ENCODE measurements at regions not wholly inside any gene's neighbourhood (a gene's known extent, or its start where the extent isn't known, plus 50 kb on each side); places are given as distances from the start of the nearest gene placed in this dataset.
"Not testable (repeated sequence)": the region's sequence is repeated elsewhere in the genome, so short reads cannot be mapped to it uniquely, and the experiment has no call there.

DNA sequence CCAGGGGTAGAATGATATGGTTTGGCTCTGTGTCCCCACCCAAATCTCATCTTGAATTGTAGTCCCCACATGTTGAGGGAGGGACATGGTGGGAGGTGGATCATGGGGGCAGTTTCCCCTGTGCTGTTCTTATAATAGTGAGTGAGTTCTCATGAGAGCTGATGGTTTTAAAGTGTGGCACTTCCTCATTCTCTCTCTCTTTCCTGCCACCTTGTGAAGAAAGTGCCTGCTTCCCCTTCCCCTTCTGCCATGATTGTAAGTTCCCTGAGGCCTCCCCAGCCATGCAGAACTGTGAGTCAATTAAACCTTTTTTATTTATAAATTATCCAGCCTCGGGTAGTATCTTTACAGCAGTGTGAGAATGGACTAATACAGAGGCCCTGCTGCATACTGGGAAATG lies 201.1 kb downstream of the LARP7 start:
- intact Hi-C loops (cut with DNase I); DNase-seq: not testable (repeated sequence)

- DNase-seq: no peak
- intact Hi-C loops (cut with DNase I): no loop called here
These were observed 203.1 kb downstream of the LARP7 start for GRCh38 chr4:112840061-112840460.

DNA sequence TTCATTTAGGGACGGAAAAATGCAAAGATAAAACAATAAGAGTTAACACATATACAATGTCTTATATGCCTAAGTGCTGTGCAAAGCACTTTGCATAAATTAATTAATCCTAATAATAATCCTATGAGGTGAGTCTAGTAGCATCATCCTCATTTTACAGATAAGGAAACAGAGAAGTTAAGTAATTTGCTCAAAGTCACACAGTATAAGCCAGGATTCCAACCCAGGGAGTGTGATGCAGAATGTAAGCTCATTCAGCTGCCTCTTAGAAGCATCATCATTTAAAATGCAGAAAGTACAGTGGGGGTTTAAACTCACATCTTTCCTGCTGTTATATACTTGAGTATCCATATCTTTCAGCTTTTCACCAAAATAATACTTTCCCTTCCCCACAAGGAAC lies 203.7 kb downstream of the LARP7 start:
- no peak for DNase-seq
- intact Hi-C loops (cut with DNase I): no loop called here

- DNase-seq: no peak
- intact Hi-C loops (cut with DNase I): no loop called here
These were observed 205.6 kb downstream of the LARP7 start for GRCh38 chr4:112842513-112842912.

DNA sequence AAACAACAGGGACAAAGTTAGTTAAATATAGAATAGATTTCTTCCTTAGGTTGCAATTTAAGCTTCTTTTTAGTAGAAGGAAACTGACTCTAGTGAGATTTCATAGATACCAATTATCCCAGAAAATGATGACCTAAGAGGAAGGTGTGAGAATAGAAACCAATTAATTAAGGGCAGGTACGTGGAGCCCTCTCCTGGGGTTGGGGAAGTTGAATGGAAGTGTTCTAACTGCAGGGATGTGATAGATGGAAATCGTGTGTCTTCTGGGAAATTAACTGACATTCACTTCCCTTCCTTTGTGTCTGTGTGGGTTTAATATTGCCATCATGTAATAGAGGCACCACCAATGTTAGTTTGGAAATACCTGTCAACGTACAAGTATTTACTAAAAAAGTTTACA lies 204.1 kb upstream of the ANK2 start:
- DNase-seq: no peak
- intact Hi-C loops (cut with DNase I): no loop called here

DNA sequence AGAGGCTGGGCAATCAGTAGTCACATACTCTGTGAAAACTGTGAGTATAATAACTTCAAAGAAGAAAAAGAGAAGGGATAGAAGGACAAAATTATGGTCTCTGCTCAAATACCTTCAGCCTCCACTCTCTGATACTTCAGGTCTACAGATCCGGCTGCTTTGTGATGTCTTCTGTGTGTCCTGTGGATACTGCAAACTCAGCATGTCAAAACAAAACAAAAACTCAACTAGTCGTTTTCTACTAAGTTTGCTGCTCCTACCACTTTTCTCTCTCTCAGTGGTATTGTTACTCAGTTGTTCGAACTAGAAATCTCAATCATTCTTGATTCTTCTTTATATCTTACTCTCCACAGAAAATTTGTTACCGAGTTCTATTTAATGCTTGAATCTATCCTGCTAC lies 202.4 kb upstream of the ANK2 start:
- DNase-seq: no peak
- intact Hi-C loops (cut with DNase I): no loop called here

DNA sequence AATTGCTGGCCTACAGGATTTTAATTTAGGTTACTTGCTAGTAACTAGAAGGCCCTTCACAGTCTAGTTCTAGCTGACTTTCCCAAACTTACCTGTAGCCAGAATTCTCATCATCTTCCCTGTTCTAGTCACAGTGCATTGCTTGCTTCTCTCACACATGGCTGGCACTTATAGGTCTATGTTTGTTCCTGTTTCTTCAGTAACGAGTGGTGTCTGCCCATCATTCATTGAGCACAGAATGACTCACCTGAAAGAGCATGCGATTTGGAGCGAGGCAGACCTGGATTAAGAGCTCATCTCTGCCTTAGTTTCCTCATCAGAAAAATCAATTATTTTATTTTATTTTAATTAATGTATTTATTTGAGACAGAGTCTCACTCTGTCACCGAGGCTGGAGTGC lies 201.7 kb upstream of the ANK2 start:
- no peak for DNase-seq
- intact Hi-C loops (cut with DNase I): no loop called here

- intact Hi-C loops (cut with DNase I): no loop called here
- no peak for DNase-seq
These were observed 200.5 kb upstream of the ANK2 start for GRCh38 chr4:112848911-112849310.

- no peak for DNase-seq
- intact Hi-C loops (cut with DNase I): loop anchor here (5.0 kb wide), 1 partner anchor 95 kb away; no protein-coding TSS in a partner anchor
These were observed 196.9 kb upstream of the ANK2 start for GRCh38 chr4:112852601-112853000.

DNA sequence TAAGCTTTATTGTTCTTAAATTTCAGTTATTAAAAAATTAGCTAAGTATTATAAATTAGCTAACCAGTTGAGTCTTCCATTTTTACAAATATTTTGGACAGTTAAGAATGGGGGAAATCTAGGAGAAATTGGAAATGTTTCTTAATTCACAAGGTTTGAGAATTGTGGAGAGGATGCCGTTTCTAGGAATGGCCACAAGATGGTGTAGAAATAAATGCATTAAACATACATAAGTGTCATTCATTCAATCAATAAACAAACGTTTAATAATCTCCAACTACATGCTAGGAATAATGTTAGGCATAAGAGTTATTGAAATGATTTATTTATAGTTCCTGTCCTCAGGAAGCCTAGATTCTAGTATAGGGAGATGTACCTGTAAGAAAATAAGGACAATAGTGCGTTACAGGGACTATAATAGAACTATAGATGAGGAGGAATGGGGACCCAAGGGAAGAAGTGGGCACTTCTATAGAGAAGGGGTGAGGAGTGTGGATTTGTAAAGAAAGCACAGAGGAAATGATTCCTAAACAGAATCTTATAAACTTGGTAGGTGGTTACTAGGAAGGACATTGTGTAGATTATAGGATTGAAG lies 195.7 kb upstream of the ANK2 start:
- DNase-seq: peak in 1 of 42 donors; percentile 55
- intact Hi-C loops (cut with DNase I): loop anchor here (5.0 kb wide), 1 partner anchor 94 kb away; no protein-coding TSS in a partner anchor

- DNase-seq: no peak
- intact Hi-C loops (cut with DNase I): loop anchor here (5.0 kb wide), 1 partner anchor 93 kb away; no protein-coding TSS in a partner anchor
These were observed 195.0 kb upstream of the ANK2 start for GRCh38 chr4:112854420-112854819.

GRCh38 chr4:112855058-112855457 lies 194.4 kb upstream of the ANK2 start:
- intact Hi-C loops (cut with DNase I): loop anchor here (5.0 kb wide), 1 partner anchor 82 kb away; no protein-coding TSS in a partner anchor
- DNase-seq: peak in 30 of 42 donors; percentile 13 to 76 (median 43)

DNA sequence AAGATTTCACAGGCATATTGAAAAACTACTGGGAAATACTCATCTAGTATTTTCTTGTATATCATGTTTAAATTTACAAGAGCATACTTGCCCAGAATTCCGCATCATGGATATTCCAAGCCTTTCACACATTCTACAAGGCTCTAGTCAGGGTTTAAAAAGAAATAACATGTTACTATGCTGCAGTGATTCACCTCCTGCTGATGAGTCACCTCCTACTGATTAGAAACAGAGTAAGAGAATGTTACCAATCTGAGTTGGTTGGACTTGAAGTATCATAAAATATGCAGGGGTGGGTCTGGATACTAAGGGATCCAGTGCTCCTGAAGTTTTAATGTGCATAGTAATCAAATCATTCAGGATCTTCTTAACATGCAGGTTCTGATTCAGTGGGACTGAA lies 192.0 kb upstream of the ANK2 start:
- intact Hi-C loops (cut with DNase I): loop anchor here (5.0 kb wide), 1 partner anchor 80 kb away; no protein-coding TSS in a partner anchor
- peak in 7 of 42 donors; percentile 8 to 54 (median 25) for DNase-seq

- no peak for DNase-seq
- intact Hi-C loops (cut with DNase I): loop anchor here (5.0 kb wide), 1 partner anchor 79 kb away; no protein-coding TSS in a partner anchor
These were observed 190.7 kb upstream of the ANK2 start for GRCh38 chr4:112858751-112859150.

GRCh38 chr4:112859456-112860184 lies 189.8 kb upstream of the ANK2 start:
- DNase-seq: no peak
- intact Hi-C loops (cut with DNase I): loop anchor here (5.0 kb wide), 1 partner anchor 78 kb away; no protein-coding TSS in a partner anchor

DNA sequence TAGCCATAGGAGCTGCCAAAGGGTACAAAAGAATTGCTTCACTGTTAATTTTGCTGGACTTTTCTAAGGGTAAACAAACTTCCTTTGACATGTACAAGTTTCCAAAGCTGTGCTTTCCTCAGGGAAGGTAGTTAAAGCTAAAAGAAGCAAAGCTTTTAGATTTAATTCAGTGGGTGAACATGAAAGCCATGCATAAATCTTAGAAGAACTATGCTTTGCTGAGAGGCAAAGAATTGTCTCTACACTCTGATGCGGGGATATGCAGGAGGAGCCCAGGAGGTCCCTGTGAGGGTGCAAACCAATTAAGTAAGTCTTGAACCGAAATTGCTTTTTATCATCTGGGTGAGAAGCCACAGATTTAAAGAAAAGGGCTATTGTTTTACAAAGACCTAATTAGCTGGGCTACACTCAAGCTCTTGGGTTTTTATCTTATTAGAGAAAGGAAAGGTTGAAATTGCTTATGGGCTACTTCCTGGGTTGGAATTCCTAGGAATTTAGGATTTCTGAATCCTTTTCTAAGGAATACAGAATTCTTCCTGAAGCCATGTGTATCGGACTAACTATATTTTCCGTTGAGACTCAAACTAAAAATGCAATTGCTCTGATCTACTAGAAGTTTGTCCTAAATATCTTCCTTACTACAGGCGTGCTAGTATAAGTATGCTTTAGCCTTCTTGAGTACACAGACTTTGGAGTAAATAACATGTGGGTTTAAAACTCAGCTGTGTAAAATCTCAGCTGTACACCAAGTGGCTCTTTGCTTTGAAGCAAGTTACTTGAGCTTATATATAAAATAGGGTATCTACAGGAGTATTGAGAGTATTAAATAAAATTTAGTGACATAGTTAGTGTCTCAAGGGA lies 188.4 kb upstream of the ANK2 start:
- intact Hi-C loops (cut with DNase I): no loop called here
- DNase-seq: no peak

GRCh38 chr4:112861691-112862674 lies 187.5 kb upstream of the ANK2 start:
- intact Hi-C loops (cut with DNase I): no loop called here
- no peak for DNase-seq

DNA sequence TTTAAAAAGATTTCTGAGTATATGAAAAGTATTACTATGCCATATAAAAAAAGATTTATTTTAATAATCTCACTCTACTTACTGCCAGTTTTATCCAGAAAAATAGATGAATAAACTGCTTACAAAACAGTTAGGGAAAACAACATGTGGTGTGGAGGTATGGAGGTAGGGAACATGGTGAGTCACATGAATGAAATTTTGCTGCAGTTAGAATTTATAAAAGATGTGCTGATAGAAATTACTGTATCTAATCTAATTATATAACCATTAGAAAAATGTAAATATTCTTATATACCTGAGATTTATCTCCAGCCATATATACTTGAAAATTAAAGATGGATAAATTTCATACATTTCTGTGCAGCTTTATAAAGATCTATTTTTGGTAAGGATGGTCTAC lies 184.0 kb upstream of the ANK2 start:
- intact Hi-C loops (cut with DNase I): no loop called here
- DNase-seq: no peak
